GM21737 (cell line): ENCODE measurements at regions not wholly inside any gene's neighbourhood (a gene's known extent, or its start where the extent isn't known, plus 50 kb on each side); places are given as distances from the start of the nearest gene placed in this dataset.
"Not testable (repeated sequence)": the region's sequence is repeated elsewhere in the genome, so short reads cannot be mapped to it uniquely, and the experiment has no call there.

Source experiments
- ATAC-seq: cut with Tn5 transposase; IDR thresholded peaks from one replicate; pipeline ENCODE4 v1.9.1; 2021; ENCODE audit warnings: mild to moderate bottlenecking, moderate library complexity; ENCODE audit not compliant: unreplicated experiment

DNA sequence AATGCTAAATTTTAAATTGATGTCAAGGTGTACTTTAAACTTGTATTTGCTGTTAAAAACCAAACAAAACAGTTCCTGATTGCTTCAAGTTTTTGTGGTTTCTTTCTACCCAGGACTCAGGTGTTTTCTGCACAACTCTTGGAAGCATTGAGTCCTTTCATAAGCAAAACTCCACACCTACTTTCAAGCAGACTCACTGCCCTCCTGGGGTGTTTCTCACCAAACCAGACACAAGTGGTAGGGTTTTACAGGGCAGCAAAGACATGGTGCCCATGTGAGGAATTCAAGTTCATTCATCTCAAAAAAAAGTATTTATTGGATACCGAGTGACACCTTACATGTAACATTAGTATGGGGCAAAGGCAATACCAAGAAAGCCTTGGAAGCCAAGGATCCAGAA is 146.7 kb upstream of the BNIP2 start:
- no peak for ATAC-seq

DNA sequence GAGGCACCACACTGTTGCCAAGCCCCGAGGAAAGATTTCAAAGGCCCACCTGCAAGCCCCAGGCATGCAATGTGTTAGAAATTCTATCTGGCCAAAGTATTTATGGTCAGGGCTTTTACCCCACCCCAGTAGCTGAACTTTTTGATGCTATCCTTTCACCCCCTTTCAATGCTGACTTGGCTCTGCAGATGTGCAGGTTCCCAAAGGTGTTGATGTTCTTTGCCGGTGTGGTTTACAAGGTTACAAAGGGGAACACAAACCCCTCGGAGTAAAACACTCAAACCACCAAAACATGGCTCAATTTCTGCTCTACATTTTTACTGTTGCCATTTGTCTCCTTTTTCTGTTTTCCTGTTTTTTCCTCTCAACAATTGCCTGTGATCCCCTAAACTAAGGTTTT is 145.4 kb upstream of the BNIP2 start:
- no peak for ATAC-seq

DNA sequence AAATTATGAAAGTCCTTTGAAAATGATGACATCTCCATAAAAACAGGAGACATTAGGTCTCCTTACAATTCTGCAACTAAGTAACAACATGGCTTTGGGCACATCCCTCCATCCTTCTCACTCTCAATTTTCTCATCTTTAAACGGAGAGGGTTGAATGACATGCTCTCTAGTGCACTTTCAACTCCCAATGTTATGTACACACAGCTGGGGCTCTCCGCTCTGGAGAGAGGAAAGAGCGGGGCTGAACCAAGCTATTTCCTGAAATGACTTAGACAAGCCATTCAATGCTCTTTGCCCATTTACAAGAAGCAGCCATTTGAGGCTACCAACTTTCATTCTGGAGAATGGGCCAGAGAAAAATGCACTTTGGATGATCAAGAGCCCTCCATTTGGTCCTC is 144.2 kb upstream of the BNIP2 start:
- ATAC-seq, result no peak

DNA sequence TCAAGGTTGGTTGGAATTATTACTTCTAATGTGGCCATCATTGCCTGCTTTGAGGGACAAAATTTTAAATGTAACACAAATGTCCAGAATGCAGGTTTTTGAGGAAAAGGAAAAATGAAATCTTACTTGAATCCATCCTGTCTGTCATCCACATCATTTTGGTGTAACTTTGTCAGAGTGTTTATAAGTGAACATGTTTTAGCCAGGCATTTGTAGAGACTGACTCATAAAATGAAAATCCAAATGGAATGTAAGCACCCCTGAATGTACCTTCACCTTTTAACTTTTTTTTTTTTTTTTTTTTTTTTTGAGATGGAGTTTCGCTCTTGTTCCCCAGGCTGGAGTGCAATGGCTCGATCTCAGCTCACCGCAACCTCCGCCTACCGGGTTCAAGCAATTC is 141.8 kb upstream of the BNIP2 start:
- no peak for ATAC-seq

DNA sequence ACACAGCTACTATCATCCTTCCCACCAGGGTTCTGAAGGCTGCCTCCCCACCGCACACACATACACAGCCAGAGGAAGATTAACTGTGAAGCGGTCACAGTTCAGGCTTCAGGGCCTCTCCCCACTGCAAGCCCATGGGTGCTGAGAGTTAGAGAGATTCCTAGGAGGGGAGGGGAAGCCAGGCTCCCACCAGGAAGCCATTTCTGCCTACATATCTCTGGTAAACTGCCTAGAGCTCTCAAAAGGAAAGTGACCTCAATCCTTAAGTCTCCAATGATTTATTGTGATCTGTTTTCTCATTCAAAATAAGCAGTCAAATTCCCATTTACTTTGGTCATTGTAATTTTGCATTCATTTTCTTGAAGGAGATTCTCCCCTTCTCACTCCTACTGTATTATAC is 141.0 kb upstream of the BNIP2 start:
- ATAC-seq, result no peak

DNA sequence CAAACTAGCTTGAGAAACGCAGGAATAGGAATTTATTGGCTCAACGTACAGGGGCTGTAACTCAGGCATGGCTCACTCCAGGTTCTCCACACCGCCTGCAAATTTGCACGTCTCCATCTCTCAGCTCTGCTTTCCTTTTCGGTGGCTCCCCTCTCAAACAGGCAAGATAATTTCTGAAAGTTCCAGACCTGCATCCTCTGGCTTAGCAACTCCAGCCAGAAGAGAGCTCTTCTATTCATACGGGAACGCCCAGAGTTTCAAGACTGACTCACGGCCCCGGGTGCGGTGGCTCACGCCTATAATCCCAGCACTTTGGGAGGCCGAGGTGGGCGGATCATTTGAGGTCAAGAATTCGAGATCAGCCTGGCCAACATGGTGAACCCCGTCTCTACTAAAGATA is 139.7 kb upstream of the BNIP2 start:
- no peak for ATAC-seq

DNA sequence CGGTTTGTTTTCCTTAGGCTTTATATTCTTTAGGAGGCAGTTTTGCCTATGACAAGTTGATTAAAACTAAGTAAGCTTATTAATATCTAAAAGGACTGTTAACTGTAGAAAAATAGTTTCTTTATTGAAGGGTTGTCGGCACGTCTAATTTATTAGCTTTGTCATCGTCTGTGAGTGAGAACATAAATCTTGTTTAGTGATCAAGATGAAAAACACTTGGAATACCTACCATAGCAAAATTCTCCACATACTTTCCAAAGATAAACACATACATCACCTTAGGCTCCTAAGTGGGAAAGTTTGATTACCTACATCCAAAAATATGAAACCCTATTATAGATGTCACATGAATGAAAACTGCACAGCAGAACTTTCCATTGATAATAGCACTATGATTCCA is 139.1 kb upstream of the BNIP2 start:
- ATAC-seq, result no peak

DNA sequence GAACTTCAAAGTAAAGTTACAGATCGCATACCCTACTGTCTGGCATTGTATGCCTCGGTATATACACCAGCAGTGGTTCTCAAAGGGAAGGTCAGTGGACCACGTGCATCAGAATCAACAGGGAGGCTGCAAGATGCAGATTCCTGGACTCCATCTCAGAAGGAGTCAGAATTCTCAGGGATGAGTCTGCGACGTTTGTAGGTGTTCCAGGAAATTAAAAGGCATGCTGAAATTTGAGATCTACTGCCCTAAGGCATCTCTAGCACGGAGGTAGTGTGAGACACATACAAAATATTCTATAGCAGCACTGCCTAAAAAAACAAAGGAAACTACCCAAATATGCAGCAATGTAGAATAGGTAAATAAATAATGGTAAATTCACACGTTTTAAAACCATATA is 136.8 kb upstream of the BNIP2 start:
- ATAC-seq, result no peak

DNA sequence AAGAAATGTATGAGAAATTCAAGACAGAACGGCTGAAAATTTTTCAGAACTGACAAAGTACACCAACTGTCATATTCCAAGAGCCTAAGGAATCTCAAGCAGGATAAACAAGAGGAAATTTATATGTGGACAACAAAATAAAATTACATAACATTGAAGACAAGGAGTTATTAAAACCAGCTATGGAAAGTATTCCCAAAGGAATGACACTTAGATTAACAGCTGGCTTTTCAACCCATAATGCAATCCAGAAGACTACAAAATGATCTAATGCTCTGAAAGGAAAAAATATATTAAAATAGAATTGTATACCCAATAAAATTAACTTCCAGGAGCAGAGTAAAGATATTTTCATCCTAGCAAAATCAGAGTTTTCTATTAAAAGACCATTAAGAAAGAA is 132.2 kb upstream of the BNIP2 start:
- ATAC-seq, result no peak

DNA sequence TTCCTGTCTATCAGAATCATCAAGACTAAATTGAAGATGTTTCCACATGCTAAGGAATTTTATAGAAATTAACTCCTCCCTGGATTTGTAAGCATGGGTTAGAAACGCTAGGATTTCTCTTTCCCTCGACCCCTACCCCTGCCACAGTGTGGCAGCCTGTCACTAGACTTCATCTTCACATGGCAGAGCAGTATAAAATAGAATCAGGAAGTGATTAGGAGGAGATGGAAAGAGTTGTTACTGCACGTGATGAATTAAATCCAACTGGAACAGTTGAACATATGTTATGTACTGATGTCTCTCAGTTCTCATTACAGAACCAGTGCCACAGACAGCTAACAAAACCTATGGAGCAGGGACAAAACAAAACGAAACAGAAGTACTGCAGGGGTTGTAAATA is 130.0 kb upstream of the BNIP2 start:
- ATAC-seq, result no peak

DNA sequence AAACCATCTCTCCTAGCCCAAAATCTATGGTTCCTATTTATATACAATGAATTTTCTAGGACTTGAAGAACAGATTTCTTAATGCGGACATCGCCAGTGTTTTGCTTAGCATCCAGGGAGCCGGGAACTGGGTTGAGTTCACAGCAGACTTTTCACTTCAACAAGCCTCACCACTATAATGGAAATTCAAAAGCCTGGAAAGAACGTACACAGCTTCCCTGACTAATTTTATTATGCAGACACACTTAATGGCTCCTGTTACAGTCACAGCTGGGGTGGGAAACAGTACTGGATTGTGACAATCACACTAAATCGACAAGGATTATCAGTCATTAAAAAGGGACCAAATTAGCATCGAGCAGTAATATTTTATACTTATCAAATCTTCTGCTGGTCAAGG is 129.2 kb upstream of the BNIP2 start:
- ATAC-seq, result no peak

DNA sequence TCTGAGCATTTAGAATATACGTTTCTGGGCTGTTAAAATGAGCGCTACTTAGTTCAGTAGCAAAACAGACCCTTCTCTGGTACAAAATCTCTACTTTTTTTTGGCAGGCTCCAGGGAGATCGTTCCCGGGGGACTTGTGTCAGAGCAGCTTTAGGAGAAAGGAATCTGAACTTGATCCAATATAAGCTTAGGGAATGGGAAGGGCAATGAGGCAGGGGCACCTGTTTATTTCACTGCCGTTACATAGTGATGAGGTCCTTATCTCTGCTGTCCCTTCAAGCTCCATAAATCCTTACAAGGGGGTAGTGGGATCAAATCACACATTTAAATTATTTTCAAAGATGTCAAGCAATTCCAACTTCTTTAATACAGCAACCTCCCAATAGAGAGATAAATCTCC is 128.7 kb upstream of the BNIP2 start:
- ATAC-seq, result no peak

DNA sequence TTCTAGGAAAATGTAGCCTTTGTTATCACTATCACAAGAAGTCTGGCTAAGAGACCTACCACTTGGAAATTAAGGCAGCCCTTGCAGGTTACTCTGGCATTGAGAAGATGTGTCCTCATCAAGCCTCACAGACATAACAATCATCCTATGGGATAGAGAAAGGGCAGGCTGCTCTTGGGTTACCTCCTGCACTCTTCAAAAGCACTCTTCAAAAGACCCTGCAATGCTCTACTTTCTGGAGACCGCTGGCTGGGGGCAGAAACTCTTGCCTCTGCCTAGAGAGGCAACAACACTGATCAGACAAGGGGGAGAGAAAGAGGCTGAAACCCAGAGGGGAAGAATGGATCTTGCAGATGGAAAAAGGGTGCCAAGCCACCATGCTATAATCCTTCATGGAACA is 127.9 kb upstream of the BNIP2 start:
- no peak for ATAC-seq

DNA sequence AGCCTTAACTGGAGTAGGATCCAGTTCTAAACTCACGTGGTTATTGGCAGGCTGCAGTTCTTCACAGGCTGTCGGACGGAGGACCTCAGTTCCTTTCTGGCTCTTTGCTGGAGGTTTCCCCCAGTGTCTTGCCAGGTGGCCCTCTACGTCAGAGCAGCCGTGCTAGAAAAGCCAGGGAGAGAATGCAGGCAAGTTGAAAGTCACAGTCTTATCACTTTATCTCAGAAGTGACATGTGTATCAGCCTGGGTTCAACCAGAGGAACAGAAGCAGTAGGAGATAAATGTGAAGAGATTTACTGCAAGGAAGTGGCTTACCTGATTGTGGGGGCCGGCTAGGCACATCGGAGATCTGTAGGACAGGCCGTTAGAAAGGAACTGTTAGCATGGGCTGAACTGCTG is 125.3 kb upstream of the BNIP2 start:
- ATAC-seq, result no peak

DNA sequence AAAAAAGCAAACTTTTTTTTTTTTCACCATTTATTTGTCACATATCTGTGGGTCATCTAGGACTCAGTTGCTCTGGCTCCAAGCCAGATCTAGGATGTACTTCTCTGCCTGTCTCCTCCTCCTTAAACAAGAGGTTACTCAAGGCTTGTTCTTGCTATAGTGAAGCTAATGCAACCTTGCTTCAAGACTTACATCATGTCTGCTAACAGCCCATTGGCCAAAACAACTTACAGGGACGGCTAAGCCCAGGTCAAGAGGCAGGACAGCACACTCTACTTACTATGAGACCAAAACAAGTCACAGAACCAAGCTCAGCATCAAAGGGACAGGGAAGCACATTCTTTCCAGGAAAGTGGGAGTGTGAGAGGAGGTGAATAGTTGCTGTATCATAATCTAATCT is 123.8 kb upstream of the BNIP2 start:
- no peak for ATAC-seq

DNA sequence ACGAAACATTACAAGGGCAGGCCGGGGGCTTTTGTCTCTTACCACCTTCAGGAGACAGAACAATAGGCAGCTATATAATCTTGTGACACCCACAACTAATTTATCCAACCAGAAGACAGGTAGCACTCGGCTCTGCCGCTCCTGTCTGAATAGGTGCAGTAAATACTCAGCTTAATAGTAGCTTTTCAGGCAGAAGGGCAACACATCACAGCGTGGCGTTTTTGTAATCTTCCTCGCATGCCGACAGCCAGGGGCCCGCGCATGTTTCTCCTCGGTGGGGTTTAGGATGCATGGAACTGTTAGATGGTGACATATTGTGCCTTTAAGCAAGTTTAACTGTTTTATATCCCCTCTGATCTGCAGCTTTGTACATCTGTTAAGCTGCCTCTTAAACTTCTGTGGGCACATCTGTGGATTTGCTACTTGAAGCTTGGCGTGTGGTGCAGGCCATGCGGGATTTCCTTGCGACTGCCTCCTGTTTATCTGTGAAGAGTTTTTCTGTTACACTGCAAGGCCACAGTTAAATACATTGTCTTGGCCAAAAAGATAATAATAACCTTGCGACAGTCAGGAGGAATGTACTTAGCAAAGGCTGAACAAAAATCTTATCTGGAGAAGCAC is 123.2 kb upstream of the BNIP2 start:
- no peak for ATAC-seq

DNA sequence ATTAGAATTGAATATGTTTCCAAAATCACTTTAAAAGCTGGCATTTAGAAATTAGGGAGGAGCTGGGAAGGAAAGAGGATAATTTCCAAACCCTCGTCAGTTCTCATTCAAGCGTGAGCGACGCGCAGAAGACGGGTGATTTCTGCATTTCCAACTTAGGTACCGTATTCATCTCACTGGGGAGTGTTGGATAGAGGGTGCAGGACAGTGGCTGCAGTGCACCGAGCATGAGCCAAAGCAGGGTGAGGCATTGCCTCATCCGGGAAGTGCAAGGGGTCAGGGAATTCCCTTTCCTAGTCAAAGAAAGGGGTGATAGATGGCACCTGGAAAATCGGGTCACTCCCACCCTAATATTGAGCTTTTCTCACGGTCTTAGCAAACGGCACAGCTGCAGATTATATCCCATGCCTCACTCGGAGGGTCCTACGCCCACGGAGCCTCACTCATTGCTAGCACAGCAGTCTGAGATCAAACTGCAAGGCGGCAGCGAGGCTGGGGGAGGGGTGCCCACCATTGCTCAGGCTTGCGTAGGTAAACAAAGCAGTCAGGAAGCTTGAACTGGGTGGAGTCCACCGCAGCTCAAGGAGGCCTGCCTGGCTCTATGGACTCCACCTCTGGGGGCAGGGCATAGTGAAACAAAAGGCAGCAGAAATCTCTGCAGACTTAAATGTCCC is 114.3 kb upstream of the BNIP2 start:
- ATAC-seq, result not testable (repeated sequence)

DNA sequence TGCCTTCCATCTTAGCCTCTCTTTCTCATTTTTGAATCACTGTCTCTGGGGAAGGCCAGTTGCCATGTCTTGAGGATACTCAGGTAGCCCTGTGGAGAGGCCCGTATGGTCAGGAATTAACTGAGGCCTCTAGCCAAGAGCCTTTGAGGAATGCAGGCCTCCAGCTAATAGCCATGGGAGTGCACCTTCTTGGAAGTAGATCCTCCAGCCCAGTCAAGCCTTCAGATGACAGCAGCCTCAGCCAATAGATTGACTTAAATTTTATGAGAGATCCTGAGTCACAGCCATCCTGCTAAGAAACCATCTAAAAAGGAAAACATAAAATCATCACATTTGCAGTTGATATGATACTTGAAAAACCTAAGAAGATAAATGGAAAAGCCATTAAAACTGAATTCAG is 112.5 kb upstream of the BNIP2 start:
- ATAC-seq, result no peak

DNA sequence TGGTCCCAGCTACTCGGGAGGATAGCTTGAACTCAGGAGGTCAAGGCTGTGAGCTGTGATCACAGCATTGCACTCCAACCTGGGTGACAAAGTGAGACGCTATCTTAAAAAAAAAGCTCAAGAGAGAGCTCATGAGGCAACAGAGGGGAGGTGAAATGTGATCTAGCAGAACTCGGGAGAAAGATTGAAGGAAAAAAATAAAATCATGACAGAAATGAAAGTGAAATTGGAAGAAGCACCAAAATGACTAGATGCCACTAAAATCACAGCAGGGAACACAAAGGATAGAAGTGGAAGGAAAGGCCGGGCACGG is 109.4 kb upstream of the BNIP2 start:
- no peak for ATAC-seq

DNA sequence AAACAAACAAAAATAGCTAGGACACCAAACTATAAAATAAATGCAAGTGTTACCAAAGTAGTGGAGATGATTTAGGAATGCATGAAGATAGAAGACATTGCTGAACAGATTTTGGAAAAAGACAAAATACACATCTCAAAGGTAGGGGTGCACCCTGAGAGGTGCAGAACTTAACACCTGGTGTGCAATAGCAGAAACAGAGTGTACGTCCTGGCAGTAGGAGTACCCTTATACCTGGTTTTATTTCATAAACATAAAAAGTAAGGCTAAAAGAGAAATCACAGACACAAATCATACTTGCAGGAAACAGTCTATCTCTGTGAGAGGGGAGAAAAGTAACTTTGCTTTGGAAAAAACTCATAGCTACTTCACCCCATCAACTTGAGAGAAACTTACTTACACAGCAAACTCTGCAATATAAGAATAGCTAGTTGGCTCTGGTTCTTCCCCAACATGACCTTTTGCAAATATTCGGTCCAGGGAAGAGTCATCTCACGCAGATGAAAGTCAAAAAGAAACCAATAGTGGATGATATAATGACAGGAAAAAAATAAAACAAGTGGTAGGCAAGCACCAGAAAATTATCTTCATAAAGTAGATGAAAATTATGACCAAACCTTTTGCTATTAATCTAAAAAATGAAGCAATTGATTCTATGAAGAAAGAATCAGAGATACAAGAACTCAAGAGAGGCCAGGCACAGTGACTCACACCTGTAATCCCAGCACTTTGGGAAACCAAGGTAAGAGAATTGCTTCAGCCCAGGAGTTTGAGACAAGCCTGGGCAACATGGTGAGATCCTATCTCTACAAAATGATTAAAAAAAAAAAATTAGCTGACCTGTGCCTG is 108.9 kb upstream of the BNIP2 start:
- no peak for ATAC-seq

DNA sequence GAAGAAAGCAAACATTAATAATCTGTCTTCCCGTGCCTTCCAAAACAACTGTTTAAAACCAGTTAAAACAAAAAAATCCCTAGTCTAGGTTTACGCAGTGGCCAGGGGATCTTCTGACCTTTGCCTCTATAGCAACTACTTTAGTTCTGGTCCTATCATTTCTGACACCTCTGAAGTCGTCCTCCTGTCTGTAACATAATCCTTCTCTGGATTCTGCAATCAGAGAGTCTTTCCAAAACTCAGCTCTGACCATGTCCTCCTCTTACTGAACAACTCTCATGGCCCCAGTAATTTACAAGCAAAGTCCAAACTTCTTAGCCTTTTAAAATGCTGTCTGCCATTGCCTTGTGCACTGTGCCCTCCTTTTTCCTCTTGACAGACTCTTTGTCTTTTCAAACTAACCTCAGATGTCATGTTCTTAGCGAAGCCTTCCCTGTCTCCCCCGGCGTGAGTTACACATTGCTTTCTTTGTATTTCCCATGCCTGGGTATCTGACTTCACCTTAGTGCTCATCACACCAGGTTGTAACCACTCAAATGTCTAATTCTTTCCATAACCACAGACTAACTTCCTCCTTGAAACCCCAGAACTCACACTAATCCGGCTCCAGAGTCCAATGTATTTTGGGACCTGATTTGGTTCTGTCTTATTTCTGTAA is 105.2 kb upstream of the BNIP2 start:
- no peak for ATAC-seq

DNA sequence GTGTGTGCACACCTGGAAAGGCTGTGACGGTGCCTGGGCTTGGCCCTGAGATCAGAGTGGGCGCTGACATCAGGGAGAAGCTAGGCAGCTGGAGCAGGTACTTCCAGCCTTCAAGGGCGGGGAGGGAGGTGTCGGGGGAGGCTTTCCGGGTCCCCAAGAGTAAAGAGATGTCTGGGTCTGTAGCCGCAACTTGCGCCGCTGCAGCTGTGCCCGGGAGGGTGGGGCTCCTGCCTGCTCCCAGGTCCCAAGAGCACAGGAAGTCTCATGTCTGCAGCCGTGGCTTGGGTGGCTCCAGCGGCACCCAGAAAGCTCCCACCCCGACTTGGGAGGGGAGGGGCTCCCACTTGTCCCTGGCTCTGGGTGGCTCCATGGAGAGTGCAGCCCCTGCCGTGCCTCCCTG is 103.2 kb upstream of the BNIP2 start:
- ATAC-seq, result no peak
